ENCODE measurements at regions not wholly inside any gene's neighbourhood (a gene's known extent, or its start where the extent isn't known, plus 50 kb on each side); places are given as distances from the start of the nearest gene placed in this dataset.

- TF ChIP-seq FOSL1 (IDR thresholded peaks at IDR 0.05; ENCODE audit: insufficient read depth, low read depth, low read length) (no peak), KDM4A (IDR thresholded peaks at IDR 0.05; ENCODE audit: low read depth, low read length, severe bottlenecking) (no peak)
Measured at GRCh38 chr4:54548831-54549460, 108.8 kb upstream of the KIT start (continued).
